ENCODE measurements at regions not wholly inside any gene's neighbourhood (a gene's known extent, or its start where the extent isn't known, plus 50 kb on each side); places are given as distances from the start of the nearest gene placed in this dataset.

DNA sequence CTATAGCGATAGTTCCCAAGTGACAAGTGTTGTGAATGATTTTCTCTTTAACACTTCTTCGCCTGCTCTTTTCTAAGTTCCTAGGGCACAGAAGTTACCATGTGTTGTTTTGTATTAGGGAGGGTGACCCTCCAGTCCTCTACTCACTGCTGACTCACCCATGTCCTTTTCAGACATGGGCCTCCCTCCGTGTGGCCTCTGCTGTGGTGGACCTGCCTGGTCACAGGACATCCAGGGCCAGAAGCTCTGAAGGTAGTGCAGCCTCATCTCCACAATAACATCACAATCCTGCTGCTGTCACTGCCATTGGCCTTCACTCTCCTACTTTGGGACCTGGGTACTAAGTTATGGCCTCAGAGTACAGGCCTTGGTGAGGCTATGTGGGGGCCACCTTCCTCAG is 87.1 kb upstream of the TNFAIP3 start:
- no peak for DNase-seq (ENCODE audit: low read depth in 2 of 2)

DNA sequence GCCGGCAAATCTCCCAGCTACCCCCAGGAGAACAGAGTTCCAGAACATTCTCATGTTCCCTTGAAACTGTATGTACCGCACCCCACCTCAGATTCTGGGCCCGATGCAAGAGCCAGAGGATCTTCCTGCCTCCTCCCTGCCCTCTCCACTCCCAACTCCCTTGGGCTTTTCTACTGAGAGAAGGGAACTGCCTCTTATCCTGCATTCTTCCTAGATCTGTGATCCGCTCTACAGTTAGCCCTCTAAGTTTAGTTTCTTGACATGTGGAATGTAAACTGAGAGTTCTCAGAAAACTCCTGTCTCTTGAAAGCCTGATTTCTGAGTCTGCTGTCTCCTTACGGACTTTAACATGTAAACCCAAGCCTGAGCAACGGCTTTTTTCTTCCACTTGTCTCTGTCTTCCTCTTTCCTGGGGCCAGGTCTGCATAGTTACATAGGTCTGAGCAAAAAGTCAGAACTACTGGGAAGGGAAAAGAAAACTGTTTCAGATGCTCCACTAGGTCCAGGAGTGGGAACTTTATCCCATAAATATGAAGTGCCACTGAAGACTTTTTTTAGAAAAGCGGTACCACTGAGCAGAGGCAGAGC is 86.5 kb upstream of the TNFAIP3 start:
- no peak for DNase-seq (ENCODE audit: low read depth in 2 of 2)

DNA sequence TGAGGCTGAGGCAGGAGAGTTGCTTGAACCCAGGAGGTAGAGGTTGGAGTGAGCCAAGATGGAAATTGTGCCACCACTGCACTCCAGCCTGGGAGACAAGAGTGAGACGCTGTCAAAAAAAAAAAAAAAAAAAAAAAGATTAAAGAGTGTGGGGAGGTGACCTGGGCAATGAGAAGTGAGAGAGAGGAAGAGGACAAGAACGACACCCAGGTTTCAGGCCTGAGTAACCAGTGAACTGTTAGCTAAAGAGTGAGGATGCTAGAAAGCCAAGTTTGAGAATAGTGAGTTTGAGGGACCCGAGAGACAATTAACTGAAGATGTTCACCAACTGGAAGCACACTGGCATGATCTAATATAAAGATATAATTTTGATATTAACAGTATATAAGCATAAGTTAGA is 85.4 kb upstream of the TNFAIP3 start:
- no peak for DNase-seq (ENCODE audit: low read depth in 2 of 2)

DNA sequence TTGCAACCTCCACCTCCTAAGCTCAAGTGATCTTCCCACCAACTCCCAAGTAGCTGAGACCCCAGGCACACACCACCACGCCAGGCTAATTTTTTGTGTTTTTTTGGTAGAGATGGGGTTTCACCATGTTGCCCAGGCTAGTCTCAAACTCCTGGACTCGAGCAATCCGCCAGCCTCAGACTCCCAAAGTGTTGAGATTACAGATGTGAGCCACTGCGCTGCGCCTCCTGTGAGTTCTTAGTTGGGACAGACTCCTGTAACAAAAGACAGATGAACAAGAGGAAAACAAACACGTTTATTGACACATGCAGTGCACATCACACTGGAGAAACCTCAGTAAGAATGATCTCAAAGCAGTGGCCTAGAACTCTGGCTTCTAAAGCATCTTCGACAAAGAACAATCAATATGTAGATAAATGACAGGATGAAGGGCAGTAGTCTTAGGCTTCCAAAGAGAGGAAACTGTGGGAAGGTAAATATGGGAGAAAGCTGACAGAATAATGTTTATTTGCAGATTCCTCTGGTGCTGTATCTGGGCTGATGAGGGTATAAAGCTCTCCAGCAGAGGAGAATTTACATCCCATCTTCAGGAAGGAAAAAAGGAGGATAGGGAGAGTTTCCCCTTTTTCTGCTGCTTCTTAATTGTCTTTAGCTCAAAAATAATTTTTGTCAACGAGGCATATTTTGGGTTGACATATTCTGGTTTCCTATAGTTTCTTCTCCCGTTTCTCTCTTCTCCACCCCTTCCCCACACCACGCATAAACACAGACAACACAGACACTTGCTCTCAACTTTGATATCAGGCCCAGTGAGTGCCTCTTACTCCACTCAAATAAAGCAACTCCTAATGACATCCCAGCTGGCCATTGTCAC is 84.7 kb upstream of the TNFAIP3 start:
- no peak for DNase-seq (ENCODE audit: low read depth in 2 of 2)

DNA sequence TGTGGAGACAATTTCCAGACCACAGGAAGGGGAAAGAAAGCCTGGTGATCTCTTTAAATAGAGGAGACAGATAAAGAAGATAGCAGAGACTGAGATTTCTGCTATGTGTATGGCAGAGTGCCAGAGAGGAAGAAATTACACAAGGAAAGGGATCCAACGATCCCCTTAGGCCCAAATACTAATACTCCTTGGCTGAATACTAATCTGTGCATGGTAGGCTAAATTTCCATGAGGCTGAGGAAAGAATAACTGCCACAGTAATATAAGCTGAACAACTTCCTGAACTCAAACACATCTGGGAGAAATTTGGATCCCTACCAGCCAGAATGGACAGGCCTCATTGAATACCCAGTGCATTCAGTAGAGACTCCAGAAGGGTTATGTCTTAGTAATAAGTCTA is 83.3 kb upstream of the TNFAIP3 start:
- DNase-seq (ENCODE audit: low read depth in 2 of 2): no peak

DNA sequence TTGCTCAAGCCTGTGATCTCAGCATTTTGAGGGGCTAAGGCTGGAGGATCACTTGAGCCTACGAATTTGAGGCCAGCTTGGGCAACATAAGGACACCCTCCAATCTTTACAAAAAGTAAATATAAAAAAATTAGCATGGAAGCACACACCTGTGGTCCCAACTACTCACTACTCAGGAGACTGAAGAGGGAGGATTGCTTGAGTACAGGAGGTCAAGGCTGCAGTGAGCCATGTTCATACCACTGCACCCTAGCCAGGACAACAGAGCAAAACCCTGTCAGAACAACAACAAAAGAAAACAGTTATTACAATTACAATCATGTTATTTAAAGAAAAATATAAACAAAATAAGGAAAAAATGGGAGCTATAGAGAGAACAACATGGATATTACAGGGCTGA is 82.5 kb upstream of the TNFAIP3 start:
- DNase-seq (ENCODE audit: low read depth in 2 of 2): no peak

DNA sequence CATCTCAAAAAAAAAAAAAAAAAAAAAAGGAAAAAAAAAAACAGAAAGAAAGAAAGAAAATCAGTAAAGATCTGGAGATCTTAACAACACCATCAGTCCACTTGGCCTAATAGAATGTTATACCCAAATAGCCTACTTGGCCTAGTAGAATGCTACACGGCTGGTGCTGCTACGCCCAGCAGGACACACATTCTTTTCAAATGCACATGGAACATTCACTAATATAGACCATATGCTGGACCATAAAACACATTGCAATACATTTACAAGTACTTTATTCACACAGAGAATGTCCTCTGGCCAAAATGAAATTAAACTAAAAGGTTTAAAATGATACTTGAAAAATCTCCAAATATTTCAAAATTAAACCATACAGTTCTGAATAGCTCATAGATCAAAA is 80.0 kb upstream of the TNFAIP3 start:
- DNase-seq (ENCODE audit: low read depth in 2 of 2): no peak

DNA sequence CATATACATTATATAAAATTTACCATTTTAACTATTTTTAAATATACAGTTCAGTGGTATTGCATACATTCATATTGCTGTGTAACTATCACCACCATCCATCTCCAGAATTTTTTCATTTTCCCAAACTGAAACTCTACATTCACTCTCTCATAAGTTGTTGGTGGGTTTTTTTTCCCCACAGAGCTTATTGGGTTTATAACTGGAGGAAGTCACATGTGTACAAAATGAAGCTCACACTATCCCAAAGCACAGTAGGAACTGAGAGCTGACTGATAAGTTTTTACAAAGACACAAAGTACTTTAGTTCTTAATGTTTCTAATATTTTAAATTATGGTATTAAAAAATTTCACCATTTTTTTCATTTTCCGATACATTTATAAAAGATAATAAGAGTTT is 78.8 kb upstream of the TNFAIP3 start:
- DNase-seq (ENCODE audit: low read depth in 2 of 2): no peak

DNA sequence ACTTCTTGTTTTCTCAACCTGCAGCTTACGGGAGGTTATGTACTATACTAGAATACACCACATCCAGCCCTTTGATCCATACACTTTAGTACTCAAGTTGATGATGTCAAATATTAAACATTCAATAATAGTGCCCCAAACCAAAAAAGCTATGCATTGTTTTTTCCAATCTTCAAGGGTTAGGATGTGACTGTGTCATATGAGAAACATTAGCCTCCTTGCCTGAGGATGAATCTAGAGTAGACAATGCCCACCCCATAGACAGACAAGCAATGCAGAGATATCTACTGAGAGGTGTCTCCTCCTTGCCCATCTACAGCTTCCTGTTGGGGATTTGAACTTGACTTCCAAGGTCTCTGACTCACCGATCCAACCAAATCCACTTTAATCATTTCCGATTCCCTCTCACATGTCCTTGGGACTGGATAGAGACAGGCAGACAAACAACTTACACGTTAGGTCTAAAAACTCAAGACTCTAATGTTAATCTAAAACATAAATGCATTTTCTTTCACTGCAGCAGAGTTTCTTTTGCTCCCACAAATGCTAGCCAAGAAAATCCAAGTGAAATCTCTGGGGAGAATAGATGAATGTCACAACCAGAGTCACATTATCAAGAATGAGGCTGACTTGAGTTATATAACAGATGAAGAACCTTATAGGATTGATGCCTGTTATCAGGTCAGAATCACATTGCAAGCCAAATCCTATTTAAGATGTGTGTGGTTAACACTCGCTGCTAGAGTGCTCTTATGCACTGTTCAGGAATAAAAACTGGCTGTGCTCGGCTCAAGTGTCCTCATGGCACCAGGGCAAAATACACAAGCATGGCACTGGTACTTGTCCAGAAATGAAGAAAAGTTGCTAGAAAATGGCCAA is 75.5 kb upstream of the TNFAIP3 start:
- no peak for DNase-seq (ENCODE audit: low read depth in 2 of 2)

DNA sequence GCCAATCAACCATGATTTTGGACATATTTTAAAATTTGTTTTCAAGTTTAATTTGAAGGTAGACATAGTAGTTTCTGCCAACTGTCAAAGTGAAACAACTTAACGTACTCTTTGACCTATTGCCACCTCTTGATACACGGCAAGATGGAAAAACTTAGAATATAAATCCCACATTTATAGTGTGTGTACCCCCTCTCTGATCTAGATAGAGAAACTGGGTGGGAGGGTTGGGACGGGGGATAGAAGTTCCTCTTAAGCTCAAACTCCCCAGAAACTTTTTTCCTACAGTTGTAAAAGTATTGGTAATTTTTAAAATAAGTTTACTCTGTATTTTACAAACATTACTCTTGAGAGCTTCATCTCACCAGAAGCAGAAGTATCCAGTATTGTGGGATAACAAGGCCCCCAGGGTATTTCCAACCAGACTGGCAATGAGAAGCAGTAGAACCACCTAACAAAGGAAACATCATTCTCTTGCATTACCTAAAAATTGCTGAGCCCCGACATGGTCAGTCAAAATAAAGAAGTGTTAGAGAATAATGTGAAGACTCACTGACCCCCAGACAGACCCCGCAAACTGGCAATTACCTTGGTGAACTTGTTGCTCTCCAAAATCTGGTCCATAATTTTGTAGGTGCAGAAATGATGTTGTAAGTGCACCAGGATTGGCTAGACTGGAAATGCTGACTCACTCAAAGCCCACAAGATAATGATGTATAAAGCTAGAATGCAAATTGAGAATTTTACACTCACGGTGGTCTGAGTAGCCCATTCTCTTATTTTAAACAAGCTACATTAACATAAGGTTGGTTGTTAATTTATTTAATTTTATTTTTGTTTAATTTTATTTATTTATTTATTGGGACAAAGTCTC is 74.7 kb upstream of the TNFAIP3 start:
- no peak for DNase-seq (ENCODE audit: low read depth in 2 of 2)

DNA sequence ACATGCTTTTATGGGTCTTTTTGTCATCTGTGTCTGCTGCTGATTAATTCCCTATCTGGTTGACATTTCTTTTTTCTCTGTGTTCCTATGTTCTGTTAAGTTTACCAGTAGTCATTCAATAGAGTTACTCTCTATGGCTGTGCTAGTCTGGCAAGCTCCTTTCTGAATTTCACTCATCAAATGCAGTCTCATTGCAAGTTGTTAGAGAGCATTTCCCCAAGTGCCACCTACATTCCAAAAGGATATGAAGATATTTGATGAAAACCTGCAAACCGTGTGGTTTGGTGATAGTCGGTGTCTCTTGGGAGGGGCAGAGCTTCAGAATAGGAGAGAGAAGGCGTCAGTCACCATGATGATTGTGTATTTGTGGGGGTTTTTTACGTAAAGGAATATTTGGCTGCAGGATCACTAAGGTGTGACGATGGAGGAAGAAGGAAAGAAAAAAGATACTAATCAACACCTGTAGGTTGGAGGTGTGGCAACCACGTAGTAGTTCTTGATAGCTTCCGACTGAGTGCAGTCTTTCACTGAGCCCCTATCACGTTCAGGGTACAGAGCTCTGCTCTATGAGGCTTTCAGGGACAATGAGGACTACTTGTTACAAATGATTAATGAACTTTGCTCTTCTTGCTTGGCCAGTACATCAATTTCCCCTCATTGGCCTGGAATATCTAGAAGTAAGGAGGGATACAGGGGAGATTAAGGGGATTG is 73.1 kb upstream of the TNFAIP3 start:
- DNase-seq (ENCODE audit: low read depth in 2 of 2): no peak

DNA sequence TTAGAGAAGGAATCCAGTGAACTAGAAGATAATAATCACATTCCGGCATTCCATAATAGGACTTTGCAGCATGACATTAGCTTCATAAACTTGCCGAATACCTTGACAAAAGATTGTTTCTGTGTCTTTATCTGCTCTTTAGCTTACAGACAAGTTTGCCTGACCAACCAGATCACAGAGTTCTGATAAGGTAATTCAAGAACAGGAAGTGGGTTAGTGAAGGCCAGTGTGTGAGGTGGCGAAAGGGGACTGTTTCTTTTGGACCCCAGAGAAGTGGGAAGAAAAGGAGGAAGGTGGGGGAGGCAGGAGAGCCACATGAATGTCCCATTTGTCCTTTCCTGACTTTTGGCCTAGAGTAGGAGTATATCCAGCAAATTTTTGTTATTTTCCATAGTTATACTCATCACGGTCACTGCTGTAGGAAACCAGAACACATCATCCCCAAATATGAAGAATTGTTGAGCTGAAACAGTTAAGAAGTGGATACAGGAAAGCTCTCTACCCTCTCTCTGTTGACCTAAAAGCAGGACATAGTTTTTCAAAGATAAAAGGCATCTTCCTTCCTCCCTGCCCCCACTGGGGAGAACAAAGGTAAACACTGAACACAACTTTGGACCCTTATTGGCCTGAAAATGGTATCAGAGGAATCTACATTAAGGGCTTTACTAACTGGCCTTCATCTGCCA is 72.4 kb upstream of the TNFAIP3 start:
- DNase-seq (ENCODE audit: low read depth in 2 of 2): no peak

DNA sequence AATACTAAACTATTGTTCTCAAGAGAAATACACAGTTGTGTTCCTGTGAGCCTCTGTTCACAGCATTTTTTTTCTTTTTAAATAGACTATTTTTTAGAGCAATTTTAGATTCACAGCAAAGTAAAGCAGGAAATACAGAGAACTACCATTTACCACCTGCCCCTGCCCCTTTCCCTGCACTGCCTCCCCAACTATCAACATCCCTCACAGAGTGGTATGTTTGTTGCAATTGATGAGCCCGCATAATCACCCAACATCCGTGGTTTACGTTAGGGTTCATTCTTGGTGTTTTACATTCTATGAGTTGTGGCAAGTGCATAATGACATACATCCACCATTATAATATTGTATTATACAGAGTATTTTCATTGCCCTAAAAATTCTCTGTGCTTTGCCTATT is 71.6 kb upstream of the TNFAIP3 start:
- DNase-seq (ENCODE audit: low read depth in 2 of 2): no peak

DNA sequence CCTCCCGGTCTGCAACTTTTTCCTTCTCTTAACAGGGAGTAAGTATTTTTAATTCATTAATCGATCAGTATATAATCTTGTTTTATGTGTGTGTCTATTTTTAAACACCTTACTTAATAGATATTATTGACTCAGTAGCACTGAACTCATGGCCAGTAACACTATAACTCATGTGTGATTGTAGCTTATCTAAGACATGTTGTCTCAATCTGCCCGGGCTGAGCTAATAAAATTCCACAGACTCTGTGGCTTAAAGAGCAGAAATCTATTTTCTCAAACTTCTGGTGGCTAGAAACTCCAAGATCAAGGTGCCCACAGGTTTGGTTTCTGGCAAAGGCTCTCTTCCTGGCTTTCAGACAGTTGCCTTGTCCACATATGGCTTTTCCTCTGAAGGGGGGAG is 68.8 kb upstream of the TNFAIP3 start:
- no peak for DNase-seq (ENCODE audit: low read depth in 2 of 2)

DNA sequence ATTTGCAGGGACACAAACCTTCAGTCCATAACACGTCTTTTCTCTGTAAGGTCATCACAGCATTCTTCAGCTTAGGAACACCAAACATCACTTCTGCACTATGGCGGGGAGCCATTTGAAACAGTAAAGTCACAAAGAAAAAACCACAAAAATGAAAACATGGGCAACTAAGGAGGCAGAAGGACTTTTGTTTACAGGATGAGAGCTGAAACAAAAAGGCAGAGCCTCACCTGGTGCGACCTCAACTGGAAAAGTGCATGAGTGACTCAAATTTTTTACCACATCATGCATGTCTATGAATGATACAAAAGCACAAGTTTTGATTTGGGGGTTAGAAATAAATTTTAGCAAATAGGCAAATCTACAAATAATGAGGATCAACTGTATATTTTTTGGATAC is 68.2 kb upstream of the TNFAIP3 start:
- no peak for DNase-seq (ENCODE audit: low read depth in 2 of 2)

DNA sequence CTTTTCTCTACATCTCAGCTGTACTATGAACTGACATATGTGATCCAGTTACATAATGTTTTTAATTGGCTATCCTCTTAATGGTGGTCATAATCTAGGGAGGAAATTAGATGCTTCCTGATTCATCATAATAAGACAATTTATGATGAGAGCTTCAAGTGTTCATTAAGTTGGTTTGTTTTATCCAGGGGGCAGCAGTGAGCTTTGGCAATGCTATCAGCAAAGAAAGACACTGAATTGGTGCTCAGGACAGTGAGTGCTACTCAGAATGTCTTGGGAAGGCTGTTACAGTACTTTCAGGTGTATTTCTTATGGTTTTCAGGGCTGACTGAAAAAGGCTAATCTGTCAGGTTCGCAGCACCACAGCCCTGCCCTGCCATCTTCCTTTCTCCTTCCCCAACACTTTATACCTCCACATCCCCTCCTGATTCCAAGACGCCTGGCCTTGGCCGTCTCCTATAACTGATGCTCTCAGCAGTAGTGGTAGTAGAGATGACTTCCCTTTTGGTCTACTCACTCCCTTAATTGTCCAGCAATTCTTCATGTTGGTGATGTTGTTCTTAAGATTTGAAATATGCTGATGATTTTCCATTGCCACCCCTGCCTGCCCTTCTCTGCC is 67.0 kb upstream of the TNFAIP3 start:
- DNase-seq (ENCODE audit: low read depth in 2 of 2): peak in 1 of 2 experiments; percentile 39

DNA sequence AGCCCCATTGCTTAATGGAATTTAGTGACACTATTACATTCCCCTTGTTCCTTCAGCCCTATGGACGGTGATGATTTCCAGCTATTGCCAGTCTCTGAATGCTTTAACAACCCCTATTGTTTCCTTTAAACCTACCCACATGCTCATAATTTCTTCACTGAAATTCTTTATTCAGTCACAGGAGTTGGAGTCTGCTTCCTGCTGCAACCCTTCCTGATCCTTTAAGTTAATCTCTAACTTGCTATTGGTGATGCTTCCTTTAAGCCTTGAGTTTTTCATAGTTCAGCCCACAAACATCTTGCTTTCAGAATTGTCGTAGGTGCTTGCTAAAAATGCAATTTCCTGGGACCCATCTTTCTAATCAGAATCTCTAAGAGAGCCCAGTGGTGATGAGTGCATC is 66.3 kb upstream of the TNFAIP3 start:
- DNase-seq (ENCODE audit: low read depth in 2 of 2): no peak

DNA sequence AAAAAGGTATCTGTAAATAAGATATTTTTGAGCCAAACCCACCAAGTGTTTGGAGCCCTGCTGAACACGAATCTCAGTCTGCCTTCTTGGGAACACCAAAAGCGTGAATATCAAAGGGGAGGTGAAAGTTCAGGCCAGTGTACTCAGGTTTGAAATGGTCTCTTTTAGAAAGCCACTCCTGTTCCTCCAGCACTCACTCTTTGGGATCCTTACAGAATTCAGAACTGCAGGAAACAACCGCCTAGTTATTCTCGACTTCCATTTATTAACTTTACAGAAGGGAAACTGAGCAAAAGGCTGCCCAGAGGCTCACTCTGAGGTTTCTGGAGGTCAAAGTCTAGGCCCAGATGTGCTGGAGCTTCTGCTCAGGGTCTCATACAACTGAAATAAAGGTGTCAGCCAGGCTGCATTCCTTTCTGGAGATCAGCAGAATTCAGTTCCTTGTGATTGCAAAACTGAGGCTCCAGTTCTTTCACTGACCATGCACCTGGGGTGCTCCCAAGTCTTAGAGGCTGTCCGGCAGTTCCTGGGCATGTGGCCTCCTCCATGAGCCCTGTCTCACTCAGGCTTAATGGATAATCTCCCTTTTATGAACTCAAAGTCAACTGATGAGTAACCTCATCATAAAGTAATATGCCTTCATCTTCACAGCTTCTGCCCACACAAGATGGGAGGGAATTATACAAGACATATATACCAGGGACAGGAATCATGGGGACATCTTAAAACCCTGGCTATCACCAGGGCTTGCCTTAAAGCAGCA is 65.5 kb upstream of the TNFAIP3 start:
- no peak for DNase-seq (ENCODE audit: low read depth in 2 of 2)
